Esophagus squamous epithelium (tissue), 5 donors: ENCODE measurements at regions not wholly inside any gene's neighbourhood (a gene's known extent, or its start where the extent isn't known, plus 50 kb on each side); places are given as distances from the start of the nearest gene placed in this dataset.

Source experiments
- DNase-seq: peaks from one replicate; lab custom pipeline; 2025; lab: John Stamatoyannopoulos, UW
- H3K27ac ChIP-seq, 4 donors: fragments of 200-600 bp; sonication (generic); one replicate each; pipeline ENCODE4 v1.5.1; 2016 to 2019; ENCODE audit warnings: mild to moderate bottlenecking in 1 of 4
- H3K27me3 ChIP-seq, 4 donors: fragments of 200-600 bp; sonication (generic); 1 replicate in 3 of 4; 2 replicates in 1 of 4; pipeline versions ENCODE4 v1.5.1 to v1.6.0; 2017 to 2021; ENCODE audit warnings: antibody characterized with exemption in 1 of 4
- H3K36me3 ChIP-seq, 3 donors: fragments of 200-600 bp; sonication (generic); one replicate each; pipeline ENCODE4 v1.5.1; 2016 to 2019
- H3K4me1 ChIP-seq, 3 donors: fragments of 200-600 bp; sonication (generic); one replicate each; pipeline ENCODE4 v1.5.1; 2017 to 2019
- H3K4me3 ChIP-seq, 4 donors: fragments of 200-600 bp; sonication (generic); 1 replicate in 3 of 4; 2 replicates in 1 of 4; pipeline ENCODE4 v1.5.1; 2016 to 2019; ENCODE audit warnings: mild to moderate bottlenecking in 2 of 4, moderate library complexity in 1 of 4
- H3K9me3 ChIP-seq, 3 donors: fragments of 200-600 bp; sonication (generic); one replicate each; pipeline ENCODE4 v1.5.1; 2016 to 2019
- CTCF ChIP-seq, 6 experiments: fragments of 450-650 bp in 4 of 6; fragments of 200-600 bp in 2 of 6; sonication (generic) in 2 of 6; IDR thresholded peaks; one replicate each; pipeline ENCODE4 v1.5.1; 2016 to 2019; ENCODE audit warnings: antibody characterized with exemption in 6 of 6, mild to moderate bottlenecking in 4 of 6, moderate library complexity in 4 of 6
- POLR2A ChIP-seq, 4 donors: fragments of 450-650 bp; IDR thresholded peaks; one replicate each; pipeline ENCODE4 v1.6.1; 2017; ENCODE audit warnings: antibody characterized with exemption in 4 of 4, mild to moderate bottlenecking in 4 of 4, moderate library complexity in 3 of 4
- WGBS, 2 donors: methylation state at CpG; one replicate each; pipeline ENCODE4 v1.1.5; 2018; 5-methylcytosine and 5-hydroxymethylcytosine counted together
- intact Hi-C: fragments of 100-400 bp; cut with DNase I; formaldehyde crosslinking; loops from one replicate; pipeline ENCODE4 v1.15.0; 2022
- donor health status: DM: yes; HTN: yes; CAD: no.

DNA sequence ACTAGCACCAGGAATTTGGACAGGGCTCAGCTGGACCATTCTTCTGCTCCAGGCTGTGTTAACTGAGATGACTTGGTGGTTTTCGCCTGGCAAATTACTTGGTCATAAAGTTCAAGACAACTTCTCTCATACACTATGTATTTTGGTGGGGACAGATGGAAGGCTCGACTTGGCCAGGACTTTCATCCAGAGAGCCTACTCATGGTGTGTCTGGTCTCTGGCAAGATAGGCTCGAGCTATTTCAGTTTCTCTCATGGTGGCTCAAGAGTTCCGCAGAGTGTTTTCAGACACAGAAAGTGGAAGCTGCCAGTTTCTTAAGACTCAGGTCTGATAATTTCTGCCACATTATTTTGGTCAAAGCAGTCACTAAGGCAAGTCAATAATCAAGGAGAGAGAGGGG is 135.6 kb downstream of the IRX2 start:
- no peak for DNase-seq
- H3K4me1 ChIP-seq: no peaks in the 10 kb centered on the region
- intact Hi-C loops: no loop called here
- H3K9me3 ChIP-seq: no peaks in the 10 kb centered on the region
- TF ChIP-seq POLR2A (IDR thresholded peaks at IDR 0.05) (no peak), CTCF (IDR thresholded peaks at IDR 0.05) (no peak)
- WGBS, 2 donors: 67 to 83% methylated on average over 3 to 4 of the region's 4 CpGs
- no peak overlapping the region for H3K4me3 ChIP-seq
- H3K36me3 ChIP-seq: no peaks in the 10 kb centered on the region
- peaks cover 0 to 7% (median 0%) of the 10 kb centered on the region in 4 donors for H3K27me3 ChIP-seq
- no peak overlapping the region for H3K27ac ChIP-seq

DNA sequence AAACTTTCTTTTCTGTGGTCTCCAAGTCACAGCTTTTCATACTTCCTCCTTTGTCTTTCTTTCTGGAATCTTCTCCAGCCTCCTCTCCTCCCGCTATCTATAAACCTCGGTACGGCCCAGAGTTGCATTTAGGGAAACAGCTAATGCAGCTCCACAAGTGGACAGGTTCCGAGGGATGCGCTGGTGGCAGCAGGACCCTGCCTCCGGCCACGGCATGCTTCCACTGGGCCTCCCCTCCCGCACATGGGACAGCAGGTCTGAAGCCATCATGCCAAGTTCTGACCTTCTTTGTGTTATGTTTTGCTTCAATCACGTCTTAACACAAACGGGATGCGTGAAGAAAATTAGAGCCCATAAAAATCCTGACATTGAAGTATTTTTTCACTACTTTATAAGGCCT is 136.9 kb downstream of the IRX2 start:
- 84 to 88% methylated on average over 11 of the region's 11 CpGs for WGBS, 2 donors
- Histone ChIP-seq H3K9me3 (no peaks in the 10 kb centered on the region), H3K4me1 (no peaks in the 10 kb centered on the region), H3K36me3 (no peaks in the 10 kb centered on the region), H3K4me3 (no peak overlapping the region), H3K27me3 (peaks cover 0 to 7% (median 0%) of the 10 kb centered on the region in 4 donors), H3K27ac (no peak overlapping the region)
- intact Hi-C loops: no loop called here
- TF ChIP-seq CTCF (IDR thresholded peaks at IDR 0.05): no peak
- TF ChIP-seq POLR2A (IDR thresholded peaks at IDR 0.05): no peak
- DNase-seq: no peak

GRCh38 chr5:2611659-2612058 is 139.8 kb downstream of the IRX2 start:
- 62 to 81% methylated on average over 7 of the region's 7 CpGs for WGBS, 2 donors
- H3K9me3 ChIP-seq: no peaks in the 10 kb centered on the region
- TF ChIP-seq CTCF (IDR thresholded peaks at IDR 0.05) (no peak), POLR2A (IDR thresholded peaks at IDR 0.05) (no peak)
- no peaks in the 10 kb centered on the region for H3K4me1 ChIP-seq
- no peaks in the 10 kb centered on the region for H3K36me3 ChIP-seq
- no peak for DNase-seq
- no peak overlapping the region for H3K4me3 ChIP-seq
- H3K27ac ChIP-seq: no peak overlapping the region
- intact Hi-C loops: no loop called here
- no peaks in the 10 kb centered on the region for H3K27me3 ChIP-seq

- no peak overlapping the region for H3K27ac ChIP-seq
- TF ChIP-seq POLR2A (IDR thresholded peaks at IDR 0.05): no peak
- TF ChIP-seq CTCF (IDR thresholded peaks at IDR 0.05): no peak
- no peaks in the 10 kb centered on the region for H3K27me3 ChIP-seq
- WGBS, 2 donors: 80 to 89% methylated on average over 5 of the region's 5 CpGs
- intact Hi-C loops: no loop called here
- H3K9me3 ChIP-seq: no peaks in the 10 kb centered on the region
- no peaks in the 10 kb centered on the region for H3K36me3 ChIP-seq
- H3K4me3 ChIP-seq: no peak overlapping the region
- H3K4me1 ChIP-seq: no peaks in the 10 kb centered on the region
- DNase-seq: no peak
These were observed 140.5 kb downstream of the IRX2 start for GRCh38 chr5:2610986-2611385.

- Histone ChIP-seq H3K27me3 (no peaks in the 10 kb centered on the region), H3K36me3 (no peaks in the 10 kb centered on the region), H3K9me3 (no peaks in the 10 kb centered on the region), H3K27ac (no peak overlapping the region), H3K4me3 (no peak overlapping the region), H3K4me1 (no peaks in the 10 kb centered on the region)
- no peak for DNase-seq
- 68 to 69% methylated on average over 6 of the region's 6 CpGs for WGBS, 2 donors
- no peak for TF ChIP-seq CTCF (IDR thresholded peaks at IDR 0.05)
- TF ChIP-seq POLR2A (IDR thresholded peaks at IDR 0.05): no peak
- intact Hi-C loops: no loop called here
These were observed 143.1 kb downstream of the IRX2 start for GRCh38 chr5:2608391-2608790.
